ENCODE measurements at regions not wholly inside any gene's neighbourhood (a gene's known extent, or its start where the extent isn't known, plus 50 kb on each side); places are given as distances from the start of the nearest gene placed in this dataset.

DNA sequence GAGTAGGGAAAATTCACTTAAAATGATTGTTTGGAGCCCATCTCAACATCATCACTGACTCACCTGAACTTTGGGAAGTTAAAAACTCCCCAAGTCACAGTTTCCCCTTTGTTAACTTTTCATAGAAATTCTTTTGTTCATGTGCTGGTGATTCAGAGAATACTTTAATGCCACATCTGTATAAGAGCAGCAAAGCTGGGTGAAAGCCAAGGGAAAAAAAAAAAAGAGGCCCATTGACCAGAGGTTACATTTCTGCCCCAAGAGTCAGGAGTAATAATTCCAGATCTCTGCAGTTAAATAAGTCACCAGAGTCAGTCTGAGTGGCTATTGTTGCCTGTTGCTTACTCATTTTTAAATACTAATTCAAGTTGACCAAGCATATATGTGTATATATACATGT lies 136.4 kb upstream of the LGR5 start:
- in situ Hi-C loops (cut with MboI; ENCODE audit: low pct_unique_long_range_greater_than_20kb, low sequenced_read_pairs, unreplicated experiment), result no loop called here
- no peak for TF ChIP-seq CTCF (IDR thresholded peaks at IDR 0.05; ENCODE audit: extremely low read depth, insufficient read depth, missing control alignments)
- DNase-seq (ENCODE audit: low spot score), result no peak

DNA sequence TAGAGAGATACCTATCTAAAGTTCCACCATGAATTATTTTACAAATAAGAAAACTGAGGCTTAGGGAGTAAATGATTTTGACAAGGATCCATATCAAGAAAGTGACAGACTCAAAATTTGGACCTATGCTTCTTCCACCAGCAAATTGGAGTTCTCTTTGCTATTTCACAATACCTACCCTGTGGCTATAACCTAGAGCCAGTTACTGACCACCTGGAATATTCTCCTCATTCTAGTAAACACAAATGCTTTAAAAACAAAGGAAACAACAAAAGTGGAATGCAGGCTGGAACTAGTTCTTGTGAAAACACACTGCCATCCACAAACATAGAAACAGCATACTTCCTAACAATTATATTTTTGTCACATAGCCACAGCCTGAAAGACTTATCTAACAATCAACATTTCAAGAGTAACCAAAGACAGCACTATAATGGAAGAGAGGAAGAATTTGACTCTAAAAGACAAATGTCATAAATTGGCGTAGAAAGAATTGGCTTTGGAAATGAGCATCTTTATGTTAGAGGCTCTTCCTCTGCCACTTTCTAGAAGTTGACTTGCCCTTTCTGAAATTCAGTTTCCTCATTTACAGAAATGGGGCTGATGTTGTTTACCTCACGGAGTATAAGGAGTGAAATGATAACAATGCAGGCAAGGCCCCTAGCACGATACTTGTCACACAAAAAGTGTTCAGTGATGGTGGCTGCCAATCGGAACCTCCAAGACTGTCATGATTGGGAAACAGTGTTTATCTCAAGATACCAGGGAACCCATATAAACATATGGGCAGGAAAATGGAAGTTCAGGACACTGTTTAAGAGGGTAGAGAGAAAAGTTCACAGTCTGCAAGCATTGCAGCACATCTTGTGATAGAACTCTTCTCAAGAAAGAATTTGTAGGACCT lies 138.6 kb upstream of the LGR5 start:
- DNase-seq (ENCODE audit: low spot score), result no peak
- TF ChIP-seq CTCF (IDR thresholded peaks at IDR 0.05; ENCODE audit: extremely low read depth, insufficient read depth, missing control alignments), result no peak
- in situ Hi-C loops (cut with MboI; ENCODE audit: low pct_unique_long_range_greater_than_20kb, low sequenced_read_pairs, unreplicated experiment), result no loop called here

DNA sequence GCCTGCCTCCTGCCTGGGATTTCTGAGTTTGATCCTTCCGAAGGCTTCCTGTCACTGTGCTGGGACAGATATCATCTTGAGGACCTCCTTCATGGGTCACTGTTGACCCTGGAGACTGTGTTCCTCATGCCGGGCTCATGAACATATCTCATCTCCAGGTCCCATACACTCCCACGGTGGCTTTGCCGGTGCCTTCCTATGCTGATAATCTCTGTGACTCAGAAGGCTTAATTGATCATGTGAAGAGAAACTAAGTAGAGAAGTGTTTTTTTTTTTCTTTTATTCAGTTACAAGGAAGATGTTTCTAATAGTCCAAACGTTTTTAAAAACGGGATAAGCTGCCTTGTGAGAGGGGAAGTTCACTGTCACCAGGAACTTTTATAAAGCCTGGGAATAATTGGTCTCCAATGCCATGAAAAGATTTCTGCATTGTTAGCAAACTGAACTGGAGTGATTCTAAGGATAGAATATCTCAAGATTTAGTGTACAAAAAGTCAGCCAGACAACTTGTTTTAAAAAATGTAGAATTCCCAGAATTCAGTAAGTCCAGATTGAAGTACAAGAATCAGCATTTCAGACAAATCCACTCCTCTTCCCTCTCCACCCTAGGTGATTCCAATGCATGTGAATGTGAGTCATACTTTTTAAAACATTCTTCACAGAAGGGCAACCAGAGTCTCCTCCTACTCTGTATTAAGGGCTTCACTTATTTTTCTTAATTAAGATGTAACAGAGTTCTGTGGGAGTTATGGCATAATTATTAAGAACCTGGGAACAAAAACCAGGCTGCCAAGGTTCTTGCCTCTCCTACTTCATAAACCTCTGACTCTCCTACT lies 139.8 kb upstream of the LGR5 start:
- in situ Hi-C loops (cut with MboI; ENCODE audit: low pct_unique_long_range_greater_than_20kb, low sequenced_read_pairs, unreplicated experiment), result no loop called here
- TF ChIP-seq CTCF (IDR thresholded peaks at IDR 0.05; ENCODE audit: extremely low read depth, insufficient read depth, missing control alignments), result no peak
- DNase-seq (ENCODE audit: low spot score), result no peak

DNA sequence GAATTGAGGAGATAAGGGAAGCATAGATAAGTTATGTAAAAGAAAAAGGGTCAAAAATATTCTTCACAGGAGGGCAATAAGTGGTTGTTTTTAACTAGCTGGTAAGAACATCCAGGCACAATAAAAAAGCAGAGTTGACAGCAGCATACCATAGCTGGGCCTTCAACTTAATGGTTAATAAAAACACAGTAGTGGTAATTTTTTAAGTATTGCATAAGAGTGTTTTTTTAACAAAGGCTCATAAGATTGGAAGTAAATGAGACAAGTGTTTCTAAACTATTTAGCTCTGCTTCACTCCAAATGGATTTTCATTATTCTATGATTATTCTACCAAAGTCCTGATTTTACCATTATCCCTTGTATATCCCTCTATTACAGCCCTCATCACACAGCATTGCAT lies 140.1 kb upstream of the TSPAN8 start:
- no peak for DNase-seq (ENCODE audit: low spot score)
- TF ChIP-seq CTCF (IDR thresholded peaks at IDR 0.05; ENCODE audit: extremely low read depth, insufficient read depth, missing control alignments), result no peak
- in situ Hi-C loops (cut with MboI; ENCODE audit: low pct_unique_long_range_greater_than_20kb, low sequenced_read_pairs, unreplicated experiment), result no loop called here

DNA sequence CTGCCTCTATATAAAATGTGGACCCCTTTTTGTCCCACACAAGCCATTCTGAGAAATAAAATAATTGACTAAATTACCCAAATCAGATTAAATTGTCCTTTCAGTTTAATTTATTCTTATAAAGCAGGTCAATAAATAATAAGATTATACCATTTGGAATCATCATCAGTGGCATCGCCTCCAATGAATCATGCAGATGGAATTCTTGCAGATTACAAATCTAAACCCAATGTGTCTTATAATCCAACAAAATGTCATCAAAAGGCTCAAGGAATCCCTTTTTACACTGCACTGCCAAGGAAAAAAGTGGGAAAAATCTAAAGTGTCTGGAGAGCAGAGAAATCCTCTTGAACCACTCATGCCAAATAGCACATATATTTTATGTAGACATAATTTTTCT lies 138.2 kb upstream of the TSPAN8 start:
- TF ChIP-seq CTCF (IDR thresholded peaks at IDR 0.05; ENCODE audit: extremely low read depth, insufficient read depth, missing control alignments), result no peak
- DNase-seq (ENCODE audit: low spot score), result no peak
- in situ Hi-C loops (cut with MboI; ENCODE audit: low pct_unique_long_range_greater_than_20kb, low sequenced_read_pairs, unreplicated experiment), result no loop called here

GRCh38 chr12:71291746-71292145 lies 133.9 kb upstream of the TSPAN8 start:
- no peak for TF ChIP-seq CTCF (IDR thresholded peaks at IDR 0.05; ENCODE audit: extremely low read depth, insufficient read depth, missing control alignments)
- DNase-seq (ENCODE audit: low spot score), result no peak
- in situ Hi-C loops (cut with MboI; ENCODE audit: low pct_unique_long_range_greater_than_20kb, low sequenced_read_pairs, unreplicated experiment), result no loop called here

Measured in GM13977 (cell line).